KOPT-K1 (cell line): ENCODE measurements at regions not wholly inside any gene's neighbourhood (a gene's known extent, or its start where the extent isn't known, plus 50 kb on each side); places are given as distances from the start of the nearest gene placed in this dataset.

Experiments
- H3K27ac ChIP-seq: fragments of 200-600 bp; sonication (generic); 2 replicates; pipeline ENCODE4 v1.5.1; 2016; ENCODE audit warnings: antibody characterized with exemption, mild to moderate bottlenecking, low read depth, low read length; ENCODE audit not compliant: poor library complexity, severe bottlenecking
- H3K36me3 ChIP-seq: fragments of 200-600 bp; sonication (generic); 2 replicates; pipeline ENCODE4 v1.5.1; 2017; ENCODE audit warnings: antibody characterized with exemption, mild to moderate bottlenecking, low read length, moderate library complexity; ENCODE audit not compliant: insufficient read depth
- H3K9me3 ChIP-seq: fragments of 200-600 bp; sonication (generic); 2 replicates; pipeline ENCODE4 v1.5.1; 2017; ENCODE audit warnings: antibody characterized with exemption, low read length, mild to moderate bottlenecking; ENCODE audit not compliant: insufficient read depth, poor library complexity, severe bottlenecking

GRCh38 chr13:90787007-90787406, 560.5 kb upstream of the MIR17HG start:
- Histone ChIP-seq H3K36me3 (no peaks in the 10 kb centered on the region), H3K9me3 (no peaks in the 10 kb centered on the region), H3K27ac (no peak overlapping the region)

- H3K27ac ChIP-seq = no peak overlapping the region
- H3K36me3 ChIP-seq = no peaks in the 10 kb centered on the region
- no peaks in the 10 kb centered on the region for H3K9me3 ChIP-seq
Observed at GRCh38 chr13:90792335-90792734, 555.2 kb upstream of the MIR17HG start.

GRCh38 chr13:90793261-90793820, 554.1 kb upstream of the MIR17HG start:
- H3K27ac ChIP-seq = no peak overlapping the region
- no peaks in the 10 kb centered on the region for H3K9me3 ChIP-seq
- H3K36me3 ChIP-seq = no peaks in the 10 kb centered on the region

- no peaks in the 10 kb centered on the region for H3K36me3 ChIP-seq
- H3K9me3 ChIP-seq = no peaks in the 10 kb centered on the region
- H3K27ac ChIP-seq = no peak overlapping the region
Observed at GRCh38 chr13:90796474-90796873, 551.0 kb upstream of the MIR17HG start.

- Histone ChIP-seq H3K27ac (no peak overlapping the region), H3K36me3 (no peaks in the 10 kb centered on the region), H3K9me3 (no peaks in the 10 kb centered on the region)
Observed at GRCh38 chr13:90797335-90797734, 550.2 kb upstream of the MIR17HG start.

- H3K9me3 ChIP-seq = no peaks in the 10 kb centered on the region
- no peak overlapping the region for H3K27ac ChIP-seq
- H3K36me3 ChIP-seq = no peaks in the 10 kb centered on the region
Observed at GRCh38 chr13:90798381-90798780, 549.1 kb upstream of the MIR17HG start.

- Histone ChIP-seq H3K9me3 (no peaks in the 10 kb centered on the region), H3K36me3 (no peaks in the 10 kb centered on the region), H3K27ac (no peak overlapping the region)
Observed at GRCh38 chr13:90800082-90800746, 547.3 kb upstream of the MIR17HG start.

- Histone ChIP-seq H3K27ac (no peak overlapping the region), H3K9me3 (no peaks in the 10 kb centered on the region)
Observed at GRCh38 chr13:90801621-90802020, 545.9 kb upstream of the MIR17HG start.

GRCh38 chr13:90803210-90803609, 544.3 kb upstream of the MIR17HG start:
- no peaks in the 10 kb centered on the region for H3K9me3 ChIP-seq
- H3K36me3 ChIP-seq = no peaks in the 10 kb centered on the region
- no peak overlapping the region for H3K27ac ChIP-seq

More at GRCh38 chr13:90801621-90802020, 545.9 kb upstream of the MIR17HG start:
- H3K36me3 ChIP-seq = no peaks in the 10 kb centered on the region

GRCh38 chr13:90806016-90806615, 541.4 kb upstream of the MIR17HG start:
- Histone ChIP-seq H3K9me3 (no peaks in the 10 kb centered on the region), H3K27ac (no peak overlapping the region), H3K36me3 (no peaks in the 10 kb centered on the region)

- H3K36me3 ChIP-seq = no peaks in the 10 kb centered on the region
- H3K9me3 ChIP-seq = no peaks in the 10 kb centered on the region
- H3K27ac ChIP-seq = no peak overlapping the region
Observed at GRCh38 chr13:90806892-90807291, 540.6 kb upstream of the MIR17HG start.

GRCh38 chr13:90808838-90809237, 538.6 kb upstream of the MIR17HG start:
- Histone ChIP-seq H3K9me3 (no peaks in the 10 kb centered on the region), H3K36me3 (no peaks in the 10 kb centered on the region), H3K27ac (no peak overlapping the region)

- Histone ChIP-seq H3K9me3 (no peaks in the 10 kb centered on the region), H3K36me3 (no peaks in the 10 kb centered on the region), H3K27ac (no peak overlapping the region)
Observed at GRCh38 chr13:90824032-90824431, 523.5 kb upstream of the MIR17HG start.

- Histone ChIP-seq H3K27ac (no peak overlapping the region), H3K36me3 (no peaks in the 10 kb centered on the region), H3K9me3 (no peaks in the 10 kb centered on the region)
Observed at GRCh38 chr13:90826688-90827087, 520.8 kb upstream of the MIR17HG start.

- Histone ChIP-seq H3K36me3 (no peaks in the 10 kb centered on the region), H3K27ac (no peak overlapping the region), H3K9me3 (no peaks in the 10 kb centered on the region)
Observed at GRCh38 chr13:90830782-90831181, 516.7 kb upstream of the MIR17HG start.

- H3K36me3 ChIP-seq = no peaks in the 10 kb centered on the region
- no peaks in the 10 kb centered on the region for H3K9me3 ChIP-seq
- H3K27ac ChIP-seq = no peak overlapping the region
Observed at GRCh38 chr13:90833951-90834350, 513.5 kb upstream of the MIR17HG start.
